Fibroblast of peridontal ligament (primary cell): ENCODE measurements at regions not wholly inside any gene's neighbourhood (a gene's known extent, or its start where the extent isn't known, plus 50 kb on each side); places are given as distances from the start of the nearest gene placed in this dataset.
A peak's percentile ranks its signal among the peaks of the same experiment; 100 is the strongest.

ENCODE experiments used
- DNase-seq: peaks from one replicate; pipeline ENCODE4 v3.0.0-alpha.2; 2010; ENCODE audit errors: extremely low read depth

- no peak for DNase-seq
Measured at GRCh38 chr7:121450631-121451198, 54.6 kb upstream of the FAM3C start.

- DNase-seq = no peak
Measured at GRCh38 chr7:121449735-121450240, 53.7 kb upstream of the FAM3C start.

- DNase-seq = peak; percentile 41
Measured at GRCh38 chr7:121449329-121449728, 53.2 kb upstream of the FAM3C start.

GRCh38 chr7:121448429-121448828, 52.3 kb upstream of the FAM3C start:
- DNase-seq = no peak

- DNase-seq = no peak
Measured at GRCh38 chr7:121447911-121448300, 51.8 kb upstream of the FAM3C start.

- DNase-seq = peak; percentile 11
Measured at GRCh38 chr7:121447243-121447910, 51.3 kb upstream of the FAM3C start.

GRCh38 chr7:121446526-121446925, 50.4 kb upstream of the FAM3C start:
- no peak for DNase-seq
